ENCODE measurements at regions not wholly inside any gene's neighbourhood (a gene's known extent, or its start where the extent isn't known, plus 50 kb on each side); places are given as distances from the start of the nearest gene placed in this dataset.
"Not testable (repeated sequence)": the region's sequence is repeated elsewhere in the genome, so short reads cannot be mapped to it uniquely, and the experiment has no call there.

- TF ChIP-seq POLR2A, CTCF (IDR thresholded peaks at IDR 0.05): not testable (repeated sequence)
Measured at GRCh38 chr1:233724131-233724631, 110.3 kb downstream of the KCNK1 start.
